ENCODE measurements at regions not wholly inside any gene's neighbourhood (a gene's known extent, or its start where the extent isn't known, plus 50 kb on each side); places are given as distances from the start of the nearest gene placed in this dataset.

- TF ChIP-seq SIN3A (conservative IDR thresholded peaks at IDR 0.05 in 1 of 2, IDR thresholded peaks at IDR 0.05 in 1 of 2; ENCODE audit: low read depth in 1 of 2, low read length in 2 of 2) (no peak), FOSL1 (IDR thresholded peaks at IDR 0.05; ENCODE audit: insufficient read depth, low read depth, low read length) (no peak), CTCF (IDR thresholded peaks at IDR 0.05; ENCODE audit: control extremely low read depth in 1 of 3, insufficient read depth in 1 of 3, low read depth in 1 of 3, low read length in 3 of 3) (no peak), TAF1 (IDR thresholded peaks at IDR 0.05; ENCODE audit: low read depth, low read length) (no peak)
These were observed 121.9 kb downstream of the CRYAA start for GRCh38 chr21:43290421-43291346.

All from H1 (cell line).